C4-2B (cell line): ENCODE measurements at regions not wholly inside any gene's neighbourhood (a gene's known extent, or its start where the extent isn't known, plus 50 kb on each side); places are given as distances from the start of the nearest gene placed in this dataset.

Experiments
- H3K27ac ChIP-seq: fragments of 450-650 bp; 2 replicates; pipeline ENCODE4 v1.5.1; 2017
- CTCF ChIP-seq: fragments of 450-650 bp; conservative IDR thresholded peaks from 2 replicates; pipeline ENCODE4 v1.5.1; 2017; ENCODE audit warnings: mild to moderate bottlenecking
- ZFX ChIP-seq: fragments of 450-650 bp; IDR thresholded peaks from 2 replicates; pipeline ENCODE4 v1.6.1; 2017

GRCh38 chr7:28879105-28879504, 79.0 kb downstream of the TRIL start:
- H3K27ac ChIP-seq, result no peak overlapping the region
- TF ChIP-seq CTCF, result no peak
- no peak for TF ChIP-seq ZFX

- no peak overlapping the region for H3K27ac ChIP-seq
- TF ChIP-seq ZFX, result no peak
- no peak for TF ChIP-seq CTCF
Measured at GRCh38 chr7:28878481-28878880, 79.6 kb downstream of the TRIL start.
